ENCODE measurements at regions not wholly inside any gene's neighbourhood (a gene's known extent, or its start where the extent isn't known, plus 50 kb on each side); places are given as distances from the start of the nearest gene placed in this dataset.

DNA sequence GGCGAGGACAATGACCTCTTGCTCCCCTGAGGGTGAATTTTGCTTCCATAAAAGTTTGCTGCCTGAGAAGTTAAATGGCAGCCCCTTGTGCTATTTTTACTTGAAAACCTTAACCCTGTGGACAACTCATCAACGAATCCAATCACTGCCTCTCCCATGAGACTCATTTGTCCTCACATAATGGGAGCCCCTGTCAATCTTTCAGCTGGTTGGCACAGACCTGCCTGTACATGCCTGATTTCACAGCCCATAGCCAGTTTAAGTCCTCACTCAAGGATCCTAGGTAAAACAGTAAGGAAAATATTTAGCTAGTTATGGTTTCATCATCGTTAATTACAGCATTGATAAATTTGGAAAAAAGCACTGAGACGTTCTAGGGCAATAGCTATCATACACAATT is 207.4 kb downstream of the NHLRC3 start:
- no peak for DNase-seq

DNA sequence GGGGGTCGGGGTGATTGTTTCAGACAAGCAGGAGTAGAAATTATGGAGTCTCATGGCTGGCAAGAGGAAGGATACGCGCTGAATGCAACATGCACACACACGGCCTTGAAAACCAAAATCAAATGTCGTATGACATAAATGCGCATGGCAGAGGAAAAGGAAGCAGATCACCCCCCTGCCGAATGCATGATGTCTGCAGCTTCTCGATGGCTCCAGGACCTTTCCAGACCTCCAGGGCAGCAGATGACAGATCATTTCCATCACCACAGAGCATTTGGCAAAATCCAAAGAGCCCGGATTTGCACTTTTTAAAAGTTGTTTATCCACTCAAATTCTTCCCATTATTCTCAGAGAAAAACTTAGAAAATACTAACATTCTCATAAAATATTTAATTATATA is 211.7 kb downstream of the NHLRC3 start:
- no peak for DNase-seq

DNA sequence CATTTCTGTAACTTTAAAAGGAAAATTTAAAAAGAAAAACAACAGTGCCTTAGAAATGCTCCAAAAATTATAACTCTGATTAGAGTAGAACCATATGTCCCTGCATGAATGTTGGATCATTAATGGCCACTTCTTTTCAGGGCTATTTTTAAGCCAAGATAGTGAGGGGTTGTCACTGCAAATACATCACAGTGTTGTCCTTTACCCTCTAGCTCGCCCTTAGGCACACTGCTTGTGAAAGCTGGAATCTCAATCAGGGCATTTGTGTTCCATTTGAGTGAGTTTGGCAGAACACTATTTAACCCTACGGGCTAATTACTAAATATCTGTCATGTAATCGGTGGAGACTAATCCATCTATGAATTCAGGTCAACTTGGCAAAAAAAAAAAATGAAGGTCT is 212.2 kb downstream of the NHLRC3 start:
- no peak for DNase-seq

DNA sequence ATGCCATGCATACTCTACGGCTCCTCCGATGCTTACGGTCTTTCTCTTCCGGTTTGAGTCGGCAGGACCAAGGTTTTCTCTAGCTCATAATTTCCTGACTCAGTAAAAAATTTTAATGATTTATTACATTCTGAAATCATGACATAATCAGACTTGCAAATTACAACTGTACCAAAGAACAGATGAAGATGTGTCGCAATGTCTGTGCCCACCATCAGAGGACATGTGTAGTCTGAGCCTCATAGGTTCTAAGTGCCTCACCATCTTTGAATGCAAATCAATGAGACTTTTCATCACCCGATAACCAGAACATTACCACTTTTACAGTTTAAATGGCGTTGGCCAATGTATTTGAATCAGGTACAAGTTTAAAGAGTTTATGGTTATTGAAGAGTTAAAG is 213.1 kb downstream of the NHLRC3 start:
- DNase-seq = no peak

DNA sequence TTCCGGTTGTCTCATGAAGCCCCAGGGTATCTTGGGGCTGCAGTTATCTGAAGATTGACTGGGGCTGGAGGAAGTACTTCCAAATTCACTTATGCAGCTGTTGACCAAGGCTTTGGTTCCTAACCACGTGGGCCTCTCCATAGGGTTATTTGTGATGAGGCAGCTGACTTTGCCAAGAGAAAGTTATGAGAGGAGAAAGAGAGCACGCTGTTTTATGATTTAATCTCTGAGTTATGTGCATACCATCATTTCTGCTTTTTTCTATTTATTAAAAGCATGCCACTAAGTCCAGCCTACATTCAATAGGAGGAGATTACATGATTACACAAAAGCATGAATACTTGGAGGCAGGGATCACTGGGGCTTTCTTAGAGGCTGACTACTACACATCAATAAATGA is 215.5 kb downstream of the NHLRC3 start:
- no peak for DNase-seq

DNA sequence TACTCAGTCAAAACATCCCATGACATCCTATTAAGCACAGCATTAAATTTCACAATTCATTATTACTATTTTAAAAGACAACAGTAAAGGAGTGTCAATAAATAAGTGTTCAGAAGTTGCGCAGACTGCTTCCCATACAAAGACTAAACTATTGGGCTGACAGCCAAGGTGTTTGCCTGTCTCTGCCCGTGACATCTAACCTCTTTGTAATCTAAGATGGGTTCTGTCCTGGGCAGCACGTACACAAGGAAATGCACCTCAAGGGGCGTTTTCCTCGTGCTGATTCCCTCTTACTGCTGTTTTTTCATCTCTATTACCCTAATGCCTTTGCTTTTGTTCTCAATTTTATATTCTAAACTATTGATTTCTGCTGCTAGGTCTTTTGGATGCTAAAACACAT is 216.3 kb downstream of the NHLRC3 start:
- DNase-seq = no peak

DNA sequence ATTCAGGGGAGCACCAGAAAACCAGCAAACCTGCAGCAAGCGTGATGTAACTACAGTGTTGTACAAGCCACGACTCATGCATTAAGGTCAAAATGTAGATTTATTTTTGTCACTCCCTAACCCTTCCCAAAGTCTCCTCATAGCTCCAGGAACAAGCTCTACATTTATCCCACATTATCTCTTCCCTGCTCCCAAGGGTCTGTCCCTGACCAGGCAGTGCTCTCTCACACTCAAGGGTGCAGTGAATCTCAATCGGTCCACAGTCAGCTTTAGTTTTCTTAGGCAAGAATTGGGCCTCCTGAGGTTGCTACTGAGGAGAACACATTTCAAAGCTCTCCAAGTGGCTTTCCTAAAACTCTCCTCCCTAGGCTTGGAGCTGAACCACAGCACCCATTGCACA is 219.4 kb downstream of the NHLRC3 start:
- DNase-seq = no peak

DNA sequence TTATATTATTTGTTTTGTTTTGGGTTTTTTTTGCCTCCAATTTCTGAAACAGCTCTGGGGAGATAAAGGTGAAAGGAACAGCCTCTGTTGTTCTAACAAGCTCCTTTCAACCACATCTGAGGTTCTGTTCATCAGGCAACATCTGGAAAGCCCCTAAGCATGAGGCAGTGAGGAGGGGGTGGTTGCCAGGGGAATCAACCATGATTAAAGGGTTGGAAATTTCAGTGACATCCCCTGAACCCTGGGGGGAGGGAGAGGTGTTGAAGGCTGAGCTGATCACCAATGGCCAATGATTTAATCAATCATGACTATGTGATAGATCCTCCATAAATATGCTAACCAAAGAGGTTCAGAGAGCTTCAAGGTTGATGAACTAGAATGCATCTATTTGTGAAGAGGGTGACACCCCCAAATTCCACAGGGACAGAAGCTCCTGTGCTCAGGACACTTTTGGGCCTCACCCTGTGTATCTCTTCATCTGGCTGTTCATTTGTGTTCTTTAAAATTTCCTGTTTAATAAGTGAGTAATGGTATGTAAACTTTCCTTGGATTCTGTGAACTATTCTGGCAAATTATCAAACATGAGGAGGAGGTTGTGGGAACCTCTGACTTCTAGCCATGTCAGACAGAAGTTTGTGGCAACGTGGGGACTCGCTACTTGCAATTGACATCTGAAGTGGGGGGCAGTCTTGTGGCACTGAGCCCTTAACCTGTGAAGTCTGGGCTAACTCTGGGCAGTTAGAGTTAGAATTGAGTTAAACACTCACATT is 221.3 kb downstream of the NHLRC3 start:
- DNase-seq = no peak

DNA sequence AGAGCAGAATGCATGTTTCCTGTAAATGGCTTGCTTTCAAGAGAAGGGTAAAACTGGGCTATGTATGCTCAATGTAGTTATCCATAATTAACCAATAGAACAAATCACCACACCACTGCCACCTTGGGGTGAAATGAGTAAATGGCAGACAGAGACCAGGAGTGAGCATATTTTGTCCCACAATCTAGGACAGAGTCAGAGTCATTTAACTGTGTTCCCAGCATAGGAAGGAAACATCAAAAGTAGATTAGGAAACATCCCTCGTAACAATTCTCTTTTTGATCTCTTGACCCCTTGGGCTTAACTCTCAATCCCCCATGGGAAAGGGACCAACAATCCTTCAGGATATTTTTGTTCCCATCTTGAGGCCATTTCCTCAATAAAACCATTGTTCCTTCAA is 224.8 kb downstream of the NHLRC3 start:
- peak in 1 of 2 donors; percentile 51 for DNase-seq

DNA sequence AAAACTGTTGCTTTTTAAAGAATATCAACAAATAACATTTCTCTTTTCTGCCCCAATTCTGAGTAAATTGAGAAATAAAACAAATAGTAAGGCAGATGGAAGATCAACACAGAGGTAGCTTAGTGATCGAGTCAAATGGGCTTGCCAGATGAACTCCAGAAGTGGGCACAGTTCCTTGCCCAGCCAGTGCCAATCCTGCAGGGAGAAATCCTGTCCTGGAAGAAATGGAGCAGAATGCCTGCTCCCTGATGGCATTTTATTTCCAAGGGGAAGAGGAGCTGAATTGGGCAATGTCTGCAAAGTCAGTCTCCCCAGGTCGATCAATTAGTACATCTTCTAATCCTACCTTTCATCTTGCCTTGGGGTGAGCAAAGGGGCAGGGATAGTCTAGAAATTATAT is 225.3 kb downstream of the NHLRC3 start:
- no peak for DNase-seq

DNA sequence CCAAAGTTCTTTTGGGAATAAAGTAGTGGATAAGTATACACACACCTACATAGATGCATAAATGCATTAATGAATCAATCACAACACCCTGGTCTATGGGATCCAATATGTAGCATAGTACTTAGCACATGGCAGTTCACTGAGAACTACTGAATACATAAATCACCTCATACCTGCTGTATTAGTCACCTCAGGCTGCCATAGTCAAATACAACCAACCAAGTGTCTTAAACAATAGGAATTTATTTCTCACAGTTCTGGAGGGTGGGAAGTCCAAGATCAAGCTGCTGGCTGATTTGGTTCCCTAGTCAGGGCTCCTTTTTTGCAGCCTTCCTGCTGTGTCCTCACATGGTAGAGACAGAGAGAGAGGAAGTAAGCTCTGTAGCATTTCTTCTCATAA is 228.2 kb downstream of the NHLRC3 start:
- DNase-seq = no peak

DNA sequence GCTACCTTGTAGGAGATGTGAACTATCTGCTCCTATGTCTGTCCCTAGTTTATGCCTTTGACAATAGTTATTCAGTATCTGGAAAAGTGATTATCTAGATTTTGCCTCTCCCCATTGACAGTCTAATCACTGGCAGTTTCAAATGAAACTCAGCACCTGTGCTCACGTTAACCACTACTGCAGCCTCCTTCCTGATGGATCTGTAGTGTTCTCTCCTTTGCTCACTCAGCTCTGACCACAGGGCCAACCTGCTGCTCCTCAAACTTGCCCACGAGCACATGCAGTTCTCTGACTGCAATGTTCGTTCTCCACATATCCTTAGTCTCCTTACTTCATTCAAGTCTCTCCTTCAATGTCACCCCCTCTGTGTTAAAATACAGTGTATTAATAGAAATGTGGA is 230.1 kb downstream of the NHLRC3 start:
- no peak for DNase-seq

DNA sequence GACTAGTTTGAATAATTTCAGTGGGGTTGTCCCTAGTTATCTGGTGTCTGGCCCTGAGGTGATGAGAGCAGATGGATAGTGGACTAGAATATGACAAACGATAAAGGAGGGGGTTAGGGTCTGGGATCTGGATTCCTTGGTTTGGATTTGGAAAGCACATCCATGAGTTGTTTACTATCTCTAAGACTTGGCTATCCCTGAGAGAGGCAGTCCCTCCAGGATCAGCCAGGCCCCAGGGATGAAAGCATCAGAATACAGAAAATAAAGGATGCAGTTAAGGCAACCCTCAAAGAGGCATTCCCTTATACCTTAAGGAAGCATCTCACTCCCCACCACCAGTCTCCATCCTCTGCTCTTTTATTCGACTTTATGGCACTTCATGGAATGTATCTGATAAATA is 230.7 kb downstream of the NHLRC3 start:
- DNase-seq = no peak

DNA sequence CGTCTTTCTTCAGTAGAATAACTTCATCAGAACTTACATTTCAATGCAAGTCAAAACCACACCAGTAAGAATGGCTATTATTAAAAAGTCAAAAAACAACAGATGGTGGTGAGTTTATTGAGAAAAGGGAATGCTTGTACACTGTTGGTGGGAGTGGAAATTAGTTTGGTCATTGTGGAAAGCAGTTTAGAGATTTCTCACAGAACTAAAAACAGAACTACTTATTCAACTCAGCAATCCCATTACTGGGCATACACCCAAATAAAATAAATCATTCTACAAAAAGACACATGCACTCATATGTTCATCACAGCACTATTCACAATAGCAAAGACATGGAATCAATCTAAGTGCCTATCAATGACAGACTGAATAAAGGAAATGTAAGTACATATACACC is 231.2 kb downstream of the NHLRC3 start:
- no peak for DNase-seq

DNA sequence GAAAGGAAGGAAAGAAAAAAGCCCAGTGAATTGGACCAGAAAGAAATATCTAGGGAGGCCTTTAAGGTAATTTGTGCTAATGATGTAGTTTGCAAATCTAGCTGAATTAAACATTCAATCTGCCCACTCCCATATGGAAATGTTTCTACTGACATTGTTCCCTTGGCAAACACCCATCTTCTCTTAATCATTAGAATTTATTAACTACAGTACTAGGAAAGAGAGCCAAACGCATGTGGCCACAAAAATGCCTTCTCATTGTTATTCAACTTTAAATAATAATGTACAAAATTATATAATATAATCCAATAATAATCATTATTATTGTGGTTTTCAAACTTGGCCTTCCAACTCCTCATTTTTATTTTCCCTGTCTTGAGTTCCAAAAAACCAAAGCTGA is 234.7 kb downstream of the NHLRC3 start:
- no peak for DNase-seq

DNA sequence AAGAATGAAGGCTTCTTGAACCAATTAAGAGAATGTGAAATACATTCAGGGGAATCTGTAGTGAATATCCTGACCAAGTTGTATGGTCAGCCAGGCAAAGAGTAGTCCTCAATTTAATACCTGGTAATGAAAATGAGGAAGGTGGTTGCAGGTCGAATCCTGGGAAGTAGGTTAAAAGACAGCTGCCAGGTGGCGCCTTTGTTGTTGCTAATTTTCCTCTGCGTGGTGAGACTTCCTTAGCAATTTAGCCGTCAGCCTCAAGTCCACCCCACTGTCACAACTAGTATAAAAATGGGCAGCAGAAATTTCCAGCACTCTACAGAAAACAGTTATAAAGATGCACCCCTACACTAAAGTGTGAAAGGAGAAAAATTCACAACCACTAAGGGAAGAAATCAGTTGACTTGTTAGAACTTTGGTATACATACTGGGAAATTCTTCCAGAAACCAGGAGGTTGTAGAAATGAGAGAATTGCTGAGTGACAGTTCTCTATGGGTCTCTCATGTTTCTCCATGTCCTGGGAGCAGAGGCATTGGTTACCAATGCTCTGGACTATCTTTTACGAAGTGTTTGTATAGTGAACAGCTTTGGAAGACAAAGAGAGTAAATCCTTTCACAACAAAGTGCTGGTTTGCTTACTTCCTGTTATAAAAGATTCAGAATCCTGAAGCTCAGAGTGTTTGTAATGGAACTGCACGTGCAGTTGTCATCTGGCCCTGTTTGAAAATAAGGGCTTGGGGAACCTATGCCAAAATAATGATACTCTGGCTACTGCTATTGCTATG is 235.9 kb downstream of the NHLRC3 start:
- no peak for DNase-seq

DNA sequence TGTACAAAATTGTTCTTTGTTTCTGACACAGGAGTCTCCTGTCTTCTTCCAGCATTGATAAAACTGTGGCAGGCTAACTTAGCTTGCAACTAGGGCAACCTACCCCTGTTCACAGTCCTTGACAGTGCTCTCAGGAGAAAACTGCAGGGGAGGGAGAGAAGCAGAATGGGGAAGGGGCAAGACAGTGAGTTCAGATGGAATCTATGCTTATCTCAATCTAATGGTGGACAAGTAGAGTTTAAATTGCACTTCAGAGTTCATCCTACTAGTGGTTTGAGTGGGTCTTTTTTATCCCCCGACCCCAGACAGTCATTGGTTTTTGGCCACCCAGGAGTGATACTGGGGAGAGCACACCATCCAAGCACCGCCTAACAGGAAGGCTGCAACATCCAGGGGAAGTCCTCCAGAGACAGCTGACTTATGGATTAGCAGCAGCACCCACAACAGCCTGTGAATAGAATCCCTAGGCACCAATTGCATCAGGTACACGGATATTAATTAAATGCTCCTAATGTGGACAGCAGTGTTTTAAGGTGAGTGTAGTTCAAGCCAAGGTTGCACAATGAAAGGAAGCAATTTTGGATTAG is 236.6 kb downstream of the NHLRC3 start:
- no peak for DNase-seq

DNA sequence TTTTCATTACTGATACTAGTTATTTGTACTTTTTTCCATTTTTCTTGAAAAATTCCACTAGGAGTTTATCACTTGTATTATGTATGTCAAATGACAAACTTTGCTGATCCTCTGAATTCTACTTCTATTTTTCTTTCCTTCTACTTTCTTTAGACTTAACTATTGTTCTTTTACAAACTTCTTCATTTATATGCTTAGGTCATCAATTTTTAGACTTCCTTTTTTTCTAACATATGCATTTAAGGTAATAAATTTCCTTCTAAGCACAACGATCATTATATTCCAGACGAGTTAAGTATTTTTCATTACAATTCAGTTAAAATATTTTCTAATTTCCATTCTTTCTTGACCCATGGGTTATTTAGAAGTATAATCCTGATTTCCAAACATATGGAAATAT is 240.8 kb downstream of the NHLRC3 start:
- DNase-seq = peak in 1 of 2 donors; percentile 2

DNA sequence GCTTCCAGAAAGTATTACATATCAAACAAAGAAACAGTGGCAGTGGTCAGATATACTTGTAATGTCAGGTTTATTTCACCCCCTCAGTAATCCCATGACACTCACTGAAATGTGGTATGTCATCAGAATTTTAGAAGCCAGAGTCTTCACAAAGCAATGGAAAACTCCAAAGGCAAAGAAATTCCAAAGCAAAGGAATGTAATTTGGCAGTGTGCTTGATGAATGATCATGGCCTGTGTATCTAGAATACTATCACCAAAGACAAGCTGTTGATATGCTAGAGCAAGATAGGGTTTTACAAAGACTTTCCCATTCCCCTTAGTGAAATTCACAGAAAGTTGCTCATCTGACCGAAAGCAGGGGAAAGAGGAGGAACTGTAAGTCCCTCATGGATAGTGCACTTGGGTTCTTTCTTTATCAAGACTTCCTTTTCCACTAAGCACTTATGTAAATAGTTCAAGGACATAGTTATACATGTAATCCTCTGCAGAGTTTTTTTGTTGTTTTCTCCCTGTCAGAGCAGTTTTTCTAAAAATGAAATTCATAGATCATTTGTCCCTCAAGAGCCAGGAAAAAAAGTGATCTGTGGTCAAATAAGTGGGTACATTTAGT is 243.4 kb downstream of the NHLRC3 start:
- DNase-seq = peak; percentile 23 to 46

DNA sequence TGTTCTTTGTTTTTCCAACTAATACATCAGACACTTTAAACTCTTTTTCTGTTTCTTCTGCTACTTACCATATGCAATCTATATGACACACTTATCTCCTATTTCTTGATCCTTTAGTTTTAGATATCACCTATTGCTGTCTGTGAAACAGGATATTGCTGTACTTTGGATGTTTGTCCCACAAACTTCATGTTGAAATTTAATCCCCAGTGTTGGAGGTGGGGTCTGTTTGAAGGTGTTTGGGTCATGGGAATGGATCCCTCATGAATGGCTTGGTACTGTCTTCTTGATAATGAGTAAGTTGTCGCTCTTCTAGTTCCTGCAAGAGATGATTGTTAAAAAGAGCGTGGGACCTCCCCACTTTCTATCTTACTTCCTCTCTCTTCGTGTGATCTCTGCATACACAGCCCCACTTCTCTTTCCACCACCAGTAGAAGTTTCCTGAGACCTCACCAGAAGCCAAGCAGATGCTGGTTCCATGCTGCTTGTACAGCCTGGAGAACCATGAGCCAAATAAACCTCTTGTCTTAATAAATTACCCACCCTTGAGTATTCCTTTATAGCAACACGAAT is 244.2 kb downstream of the NHLRC3 start:
- DNase-seq = peak; percentile 27 to 31

DNA sequence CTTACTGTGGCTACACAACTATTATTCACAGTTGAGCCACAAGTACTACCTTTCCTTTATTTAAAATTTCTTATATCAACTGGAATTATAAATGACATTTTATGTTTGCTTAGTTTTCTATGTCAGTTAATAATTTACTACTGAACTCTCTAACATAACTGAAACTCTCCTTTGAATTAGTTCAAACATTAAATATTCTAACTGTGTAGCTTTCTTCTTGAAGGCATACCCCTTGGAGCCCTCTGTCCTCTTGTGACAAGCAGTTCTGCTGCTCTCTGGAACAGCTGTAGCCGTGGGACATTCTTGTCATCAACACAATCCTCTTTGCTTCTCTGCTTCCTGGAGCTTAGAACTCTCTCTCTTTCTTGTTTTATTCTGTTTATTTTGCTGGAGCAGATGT is 244.8 kb downstream of the NHLRC3 start:
- DNase-seq = no peak

DNA sequence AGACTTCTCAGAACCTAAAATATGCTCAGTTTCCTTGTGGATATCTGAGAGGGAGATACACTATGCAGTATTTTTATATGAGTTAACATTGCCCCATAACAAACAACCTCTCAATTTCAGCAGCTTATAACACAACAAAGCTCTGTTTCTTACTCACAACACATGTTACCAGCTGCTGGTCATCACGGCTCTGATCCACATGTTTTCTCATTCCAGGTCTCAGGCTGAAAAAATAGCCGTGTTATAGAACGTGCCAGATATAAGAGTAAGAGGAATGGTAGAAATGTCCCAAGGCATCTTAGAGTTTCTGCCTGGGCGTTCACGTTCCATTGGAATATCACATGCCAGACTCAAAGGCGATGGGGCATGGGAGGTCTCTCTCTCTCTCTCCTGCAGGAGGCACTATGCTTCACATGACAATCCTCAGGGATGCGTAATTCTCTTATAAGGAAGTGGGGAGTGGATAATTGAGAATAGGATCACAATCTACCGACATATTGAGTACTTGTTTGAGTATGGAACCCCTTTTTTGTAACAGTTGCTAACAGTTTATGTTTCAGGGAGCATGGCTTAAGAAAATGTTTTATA is 246.6 kb downstream of the NHLRC3 start:
- DNase-seq = no peak

Measured in inflammatory macrophage treated with lipopolysaccharide for 1 hour (primary cell).